ENCODE measurements at regions not wholly inside any gene's neighbourhood (a gene's known extent, or its start where the extent isn't known, plus 50 kb on each side); places are given as distances from the start of the nearest gene placed in this dataset.

DNA sequence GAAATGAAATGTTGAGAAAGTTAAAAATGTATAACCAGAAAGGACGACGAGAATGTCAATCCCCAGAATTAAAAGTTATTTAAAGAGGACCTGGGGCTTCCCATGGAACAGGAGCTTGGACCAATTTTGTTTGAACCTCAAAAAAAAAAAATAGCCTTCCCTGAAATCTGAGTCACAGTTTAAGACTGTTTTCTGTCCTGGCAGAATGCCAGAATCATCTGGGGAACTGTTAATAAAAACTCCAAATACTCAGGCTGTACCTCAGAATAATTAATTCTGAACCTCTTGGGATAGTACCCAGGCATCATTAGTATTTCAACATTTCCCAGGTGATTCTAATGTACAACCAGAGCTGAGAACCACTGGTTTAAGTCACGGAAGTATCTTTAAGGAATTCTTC is 102.2 kb upstream of the SLCO6A1 start:
- Mint-ChIP-seq H3K27ac (no peak overlapping the region), H3K9me3 (no peaks in the 10 kb centered on the region)
- TF ChIP-seq STAT1 (IDR thresholded peaks at IDR 0.05; ENCODE audit: unreplicated experiment) (no peak), EZH2 (IDR thresholded peaks at IDR 0.05; ENCODE audit: low read depth, unreplicated experiment) (no peak), ZNF114 (CRISPR knock-in tag; IDR thresholded peaks at IDR 0.05) (no peak), JUNB (IDR thresholded peaks at IDR 0.05; ENCODE audit: unreplicated experiment) (no peak), ZNF462 (CRISPR knock-in tag; IDR thresholded peaks at IDR 0.05) (no peak), CREB1 (CRISPR knock-in tag; IDR thresholded peaks at IDR 0.05; ENCODE audit: low read depth) (no peak), CTCF (conservative IDR thresholded peaks at IDR 0.05; ENCODE audit: low read depth in 2 of 2) (no peak), EZH2phosphoT487 (IDR thresholded peaks at IDR 0.05; ENCODE audit: unreplicated experiment) (no peak), POLR2AphosphoS5 (IDR thresholded peaks at IDR 0.05; ENCODE audit: low read depth) (no peak), ZNF331 (CRISPR knock-in tag; IDR thresholded peaks at IDR 0.05; ENCODE audit: low read depth) (no peak), NANOG (IDR thresholded peaks at IDR 0.05; ENCODE audit: borderline replicate concordance) (no peak)
- TF ChIP-seq, protein P1, sequence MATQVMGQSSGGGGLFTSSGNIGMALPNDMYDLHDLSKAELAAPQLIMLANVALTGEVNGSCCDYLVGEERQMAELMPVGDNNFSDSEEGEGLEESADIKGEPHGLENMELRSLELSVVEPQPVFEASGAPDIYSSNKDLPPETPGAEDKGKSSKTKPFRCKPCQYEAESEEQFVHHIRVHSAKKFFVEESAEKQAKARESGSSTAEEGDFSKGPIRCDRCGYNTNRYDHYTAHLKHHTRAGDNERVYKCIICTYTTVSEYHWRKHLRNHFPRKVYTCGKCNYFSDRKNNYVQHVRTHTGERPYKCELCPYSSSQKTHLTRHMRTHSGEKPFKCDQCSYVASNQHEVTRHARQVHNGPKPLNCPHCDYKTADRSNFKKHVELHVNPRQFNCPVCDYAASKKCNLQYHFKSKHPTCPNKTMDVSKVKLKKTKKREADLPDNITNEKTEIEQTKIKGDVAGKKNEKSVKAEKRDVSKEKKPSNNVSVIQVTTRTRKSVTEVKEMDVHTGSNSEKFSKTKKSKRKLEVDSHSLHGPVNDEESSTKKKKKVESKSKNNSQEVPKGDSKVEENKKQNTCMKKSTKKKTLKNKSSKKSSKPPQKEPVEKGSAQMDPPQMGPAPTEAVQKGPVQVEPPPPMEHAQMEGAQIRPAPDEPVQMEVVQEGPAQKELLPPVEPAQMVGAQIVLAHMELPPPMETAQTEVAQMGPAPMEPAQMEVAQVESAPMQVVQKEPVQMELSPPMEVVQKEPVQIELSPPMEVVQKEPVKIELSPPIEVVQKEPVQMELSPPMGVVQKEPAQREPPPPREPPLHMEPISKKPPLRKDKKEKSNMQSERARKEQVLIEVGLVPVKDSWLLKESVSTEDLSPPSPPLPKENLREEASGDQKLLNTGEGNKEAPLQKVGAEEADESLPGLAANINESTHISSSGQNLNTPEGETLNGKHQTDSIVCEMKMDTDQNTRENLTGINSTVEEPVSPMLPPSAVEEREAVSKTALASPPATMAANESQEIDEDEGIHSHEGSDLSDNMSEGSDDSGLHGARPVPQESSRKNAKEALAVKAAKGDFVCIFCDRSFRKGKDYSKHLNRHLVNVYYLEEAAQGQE (IDR thresholded peaks at IDR 0.05; ENCODE audit: unreplicated experiment) = no peak
- TF ChIP-seq, protein P2, sequence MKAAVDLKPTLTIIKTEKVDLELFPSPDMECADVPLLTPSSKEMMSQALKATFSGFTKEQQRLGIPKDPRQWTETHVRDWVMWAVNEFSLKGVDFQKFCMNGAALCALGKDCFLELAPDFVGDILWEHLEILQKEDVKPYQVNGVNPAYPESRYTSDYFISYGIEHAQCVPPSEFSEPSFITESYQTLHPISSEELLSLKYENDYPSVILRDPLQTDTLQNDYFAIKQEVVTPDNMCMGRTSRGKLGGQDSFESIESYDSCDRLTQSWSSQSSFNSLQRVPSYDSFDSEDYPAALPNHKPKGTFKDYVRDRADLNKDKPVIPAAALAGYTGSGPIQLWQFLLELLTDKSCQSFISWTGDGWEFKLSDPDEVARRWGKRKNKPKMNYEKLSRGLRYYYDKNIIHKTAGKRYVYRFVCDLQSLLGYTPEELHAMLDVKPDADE (IDR thresholded peaks at IDR 0.05) = no peak

More for the DNA sequence above, 102.2 kb upstream of the SLCO6A1 start:
- H3K36me3 ChIP-seq (ENCODE audit: insufficient read depth) = no peaks in the 10 kb centered on the region
- H3K36me3 Mint-ChIP-seq (ENCODE audit: low read depth) = no peaks in the 10 kb centered on the region
- no peak for ATAC-seq
- peaks cover 25% of the 10 kb centered on the region for H3K4me1 ChIP-seq (ENCODE audit: insufficient read depth)
- H4K20me1 ChIP-seq (replicated peaks; ENCODE audit: insufficient read depth) = no peaks in the 10 kb centered on the region
- no peak overlapping the region for H3K4me3 Mint-ChIP-seq
- peaks cover 21% of the 10 kb centered on the region for H3K4me1 Mint-ChIP-seq
- H3K27ac ChIP-seq (ENCODE audit: low read depth) = no peak overlapping the region
- H3K4me3 ChIP-seq = no peak overlapping the region
- no peak overlapping the region for H3K4me2 ChIP-seq
- no peaks in the 10 kb centered on the region for H3K9me2 ChIP-seq (ENCODE audit: insufficient read depth)
- H3K27me3 Mint-ChIP-seq (ENCODE audit: insufficient read depth, low read depth, poor library complexity) = no peaks in the 10 kb centered on the region
- no peak overlapping the region for H2AFZ ChIP-seq
- no peaks in the 10 kb centered on the region for H3F3A ChIP-seq (replicated peaks; ENCODE audit: low read depth)
- no peak for DNase-seq (ENCODE audit: low spot score)
- no peaks in the 10 kb centered on the region for H3K79me2 ChIP-seq (replicated peaks; ENCODE audit: insufficient read depth)
- no peaks in the 10 kb centered on the region for H3K27me3 ChIP-seq (ENCODE audit: insufficient read depth)
